D721Med (cell line): ENCODE measurements at regions not wholly inside any gene's neighbourhood (a gene's known extent, or its start where the extent isn't known, plus 50 kb on each side); places are given as distances from the start of the nearest gene placed in this dataset.

Source experiments
- DNase-seq: peaks from one replicate; pipeline ENCODE4 v3.0.0; 2011; ENCODE audit warnings: low spot score; ENCODE audit not compliant: insufficient read length
- FAIRE-seq: peaks from 2 replicates; lab custom pipeline; 2011; peaks lifted over from hg19 to GRCh38; lab: Jason Lieb, UNC
- TF ChIP-seq, protein P1 (sequence below): IDR thresholded peaks from 2 replicates; pipeline ENCODE4 v1.5.1; 2012; ENCODE audit warnings: mild to moderate bottlenecking, control low read depth; ENCODE audit not compliant: insufficient read depth; ENCODE audit errors: missing control alignments

DNA sequence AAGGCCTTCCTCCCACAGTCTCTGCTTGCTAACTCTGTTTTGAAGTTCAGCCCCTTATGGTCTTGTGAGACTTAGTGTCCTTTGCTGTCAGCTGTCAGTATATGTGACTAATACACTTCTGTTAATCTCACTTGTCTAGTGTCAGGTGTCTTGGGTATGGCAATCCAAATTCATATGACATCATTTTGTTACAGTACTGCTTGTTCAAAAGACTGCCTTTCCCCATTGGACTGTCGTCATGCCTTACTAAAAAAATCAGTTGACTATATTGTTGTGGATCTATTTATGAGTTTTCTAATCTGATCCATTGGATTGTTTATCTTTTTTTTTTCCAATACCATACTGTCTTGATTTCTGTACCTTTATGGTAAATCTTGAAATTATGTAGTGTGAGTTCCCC is 611.4 kb upstream of the HS6ST1 start:
- no peak for DNase-seq
- FAIRE-seq: no peak
- TF ChIP-seq, protein P1, sequence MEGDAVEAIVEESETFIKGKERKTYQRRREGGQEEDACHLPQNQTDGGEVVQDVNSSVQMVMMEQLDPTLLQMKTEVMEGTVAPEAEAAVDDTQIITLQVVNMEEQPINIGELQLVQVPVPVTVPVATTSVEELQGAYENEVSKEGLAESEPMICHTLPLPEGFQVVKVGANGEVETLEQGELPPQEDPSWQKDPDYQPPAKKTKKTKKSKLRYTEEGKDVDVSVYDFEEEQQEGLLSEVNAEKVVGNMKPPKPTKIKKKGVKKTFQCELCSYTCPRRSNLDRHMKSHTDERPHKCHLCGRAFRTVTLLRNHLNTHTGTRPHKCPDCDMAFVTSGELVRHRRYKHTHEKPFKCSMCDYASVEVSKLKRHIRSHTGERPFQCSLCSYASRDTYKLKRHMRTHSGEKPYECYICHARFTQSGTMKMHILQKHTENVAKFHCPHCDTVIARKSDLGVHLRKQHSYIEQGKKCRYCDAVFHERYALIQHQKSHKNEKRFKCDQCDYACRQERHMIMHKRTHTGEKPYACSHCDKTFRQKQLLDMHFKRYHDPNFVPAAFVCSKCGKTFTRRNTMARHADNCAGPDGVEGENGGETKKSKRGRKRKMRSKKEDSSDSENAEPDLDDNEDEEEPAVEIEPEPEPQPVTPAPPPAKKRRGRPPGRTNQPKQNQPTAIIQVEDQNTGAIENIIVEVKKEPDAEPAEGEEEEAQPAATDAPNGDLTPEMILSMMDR: no peak

DNA sequence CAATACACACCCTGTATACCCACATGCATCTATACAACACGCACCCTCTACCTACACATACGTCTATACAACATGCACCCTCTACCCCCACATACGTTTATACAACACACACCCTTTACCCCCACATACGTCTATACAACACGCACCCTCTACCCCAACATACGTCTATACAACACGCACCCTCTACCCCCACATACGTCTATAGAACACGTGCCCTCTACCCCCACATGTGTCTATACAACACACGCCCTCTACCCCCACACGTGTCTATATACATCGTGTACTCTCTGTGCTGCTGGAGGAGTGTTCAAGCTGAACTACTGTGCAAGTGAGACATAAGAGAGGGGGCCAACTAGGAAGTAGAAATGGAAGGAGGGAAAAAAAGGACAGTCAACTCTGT is 621.7 kb upstream of the HS6ST1 start:
- TF ChIP-seq, protein P1: no peak
- FAIRE-seq (no peak), DNase-seq (no peak)

DNA sequence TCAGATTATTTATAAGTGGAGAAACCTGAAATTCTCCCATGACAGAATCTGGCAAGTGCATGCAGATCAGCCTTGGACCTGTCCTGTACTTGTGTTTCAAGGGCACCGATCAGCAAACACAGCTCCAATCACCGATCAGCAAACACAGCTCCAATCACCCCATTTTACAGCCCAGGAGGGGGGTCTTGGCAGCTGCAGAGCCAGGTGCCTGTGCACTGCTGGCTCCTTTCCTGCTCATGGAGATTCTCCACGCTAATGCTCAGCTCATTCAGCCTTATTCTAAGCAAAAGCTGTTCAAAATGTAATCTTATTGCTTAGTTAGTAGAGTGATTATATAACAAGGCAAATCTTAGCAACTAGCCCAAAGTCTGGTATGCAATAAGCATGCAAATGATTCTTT is 623.1 kb upstream of the HS6ST1 start:
- TF ChIP-seq, protein P1: no peak
- FAIRE-seq: no peak
- DNase-seq: no peak

DNA sequence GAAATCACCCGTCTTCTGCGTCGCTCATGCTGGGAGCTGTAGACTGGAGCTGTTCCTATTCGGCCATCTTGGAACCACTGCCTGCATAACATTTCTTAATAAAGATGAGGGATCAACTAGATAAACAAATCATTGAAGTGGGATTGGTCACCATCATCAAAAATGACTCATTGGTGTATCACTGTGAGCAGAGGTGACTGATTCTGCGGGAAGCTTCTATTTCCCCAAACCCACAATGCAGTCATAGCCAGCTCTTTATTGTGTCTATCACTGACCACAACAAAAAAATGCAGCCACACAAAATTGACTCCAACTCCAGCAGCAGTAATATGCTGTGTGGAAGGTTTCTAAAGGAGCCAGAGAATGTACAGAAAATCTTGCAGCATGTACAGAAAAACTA is 630.7 kb upstream of the HS6ST1 start:
- TF ChIP-seq, protein P1: no peak
- DNase-seq (no peak), FAIRE-seq (no peak)

DNA sequence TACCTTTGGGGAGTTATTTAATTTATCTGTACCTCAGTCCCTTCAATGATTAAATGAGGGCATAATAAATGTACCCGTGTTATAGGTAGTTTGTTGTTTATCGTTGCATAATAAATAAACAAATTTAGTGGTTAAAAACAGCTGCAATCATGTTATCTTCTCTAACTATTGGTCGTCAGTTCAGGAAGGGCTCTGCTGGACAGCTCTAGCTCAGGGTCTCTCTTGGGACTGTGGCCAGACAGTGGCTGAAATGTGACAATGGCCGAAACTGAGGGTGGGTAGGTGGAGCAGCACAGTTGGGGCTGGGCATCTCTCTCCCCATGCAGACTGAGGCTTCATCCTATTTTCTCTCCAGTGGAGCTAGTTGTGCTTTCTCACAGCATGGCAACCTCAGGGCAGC is 632.1 kb upstream of the HS6ST1 start:
- FAIRE-seq (no peak), DNase-seq (no peak)
- TF ChIP-seq, protein P1: no peak

DNA sequence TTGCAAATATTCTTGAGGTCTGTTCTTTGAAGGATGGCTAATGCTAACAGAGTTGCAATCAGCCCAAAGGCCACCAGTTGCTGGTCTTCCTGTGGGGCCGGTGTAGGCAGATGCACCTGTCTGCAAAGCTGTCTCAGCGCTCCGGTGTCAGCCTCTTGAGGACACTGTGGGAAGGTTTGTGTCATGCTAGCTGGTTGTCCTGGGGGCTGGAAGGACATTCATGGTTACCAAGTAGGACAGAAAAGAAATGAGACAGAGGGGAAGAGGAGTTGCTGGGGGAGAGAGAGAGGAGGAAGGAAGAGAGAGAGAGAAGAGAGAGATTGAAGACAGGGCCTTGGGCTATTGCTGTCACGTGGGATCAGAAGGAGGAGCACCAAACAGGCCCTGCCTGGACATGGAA is 639.6 kb upstream of the HS6ST1 start:
- DNase-seq (no peak), FAIRE-seq (no peak)
- TF ChIP-seq, protein P1: no peak

DNA sequence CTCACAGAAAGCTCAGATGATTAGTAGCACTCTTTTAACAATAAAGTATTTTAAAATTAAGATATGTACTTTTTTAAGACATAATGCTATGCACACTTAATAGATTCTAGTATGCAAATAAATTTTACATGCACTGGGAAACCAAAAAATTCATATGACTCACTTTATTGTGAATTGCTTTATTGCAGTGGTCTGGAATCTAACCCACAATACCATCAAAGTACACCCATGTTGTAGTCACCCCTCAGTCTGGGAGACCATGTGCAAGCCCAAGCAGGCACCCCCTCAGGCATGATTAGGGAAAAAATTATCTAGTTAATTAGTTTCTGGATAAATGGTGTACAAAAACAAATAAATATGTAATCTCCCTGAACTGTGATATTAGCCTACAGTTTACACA is 649.0 kb upstream of the HS6ST1 start:
- no peak for DNase-seq
- FAIRE-seq: no peak

More for the DNA sequence above, 649.0 kb upstream of the HS6ST1 start:
- TF ChIP-seq, protein P1: no peak
